Transverse colon (tissue), 4 donors: ENCODE measurements at regions not wholly inside any gene's neighbourhood (a gene's known extent, or its start where the extent isn't known, plus 50 kb on each side); places are given as distances from the start of the nearest gene placed in this dataset.

Source experiments
- DNase-seq: peaks from one replicate; pipeline ENCODE4 v3.0.0-alpha.2; 2019
- H3K27ac ChIP-seq, 4 donors: fragments of 200-600 bp; sonication (generic); 2 replicates each; pipeline ENCODE4 v1.5.1; 2016 to 2018; ENCODE audit warnings: inconsistent platforms in 4 of 4
- H3K27me3 ChIP-seq: fragments of 200-600 bp; sonication (generic); 2 replicates; pipeline ENCODE4 v1.5.1; 2017; ENCODE audit warnings: inconsistent platforms
- H3K36me3 ChIP-seq, 4 donors: fragments of 200-600 bp; sonication (generic); 2 replicates each; pipeline ENCODE4 v1.5.1; 2017 to 2019; ENCODE audit warnings: inconsistent platforms in 4 of 4
- H3K4me1 ChIP-seq, 4 donors: fragments of 200-600 bp; sonication (generic); 2 replicates each; pipeline ENCODE4 v1.5.1; 2017 to 2020; ENCODE audit warnings: inconsistent platforms in 4 of 4
- H3K4me3 ChIP-seq, 4 donors: fragments of 200-600 bp; sonication (generic); 1 replicate in 1 of 4; 2 replicates in 3 of 4; pipeline versions ENCODE4 v1.5.1 to v1.6.1; 2017 to 2019; ENCODE audit warnings: inconsistent platforms in 4 of 4
- H3K9me3 ChIP-seq, 2 donors: fragments of 200-600 bp; sonication (generic); 2 replicates each; pipeline ENCODE4 v1.5.1; 2017 to 2019; ENCODE audit warnings: inconsistent platforms in 2 of 2
- CTCF ChIP-seq, 5 experiments: fragments of 200-600 bp in 3 of 5; fragments of 450-650 bp in 2 of 5; sonication (generic) in 3 of 5; IDR thresholded peaks; 1 replicate in 2 of 5; 2 replicates in 3 of 5; pipeline ENCODE4 v1.5.1; 2016 to 2017; ENCODE audit warnings: antibody characterized with exemption in 5 of 5, inconsistent platforms in 3 of 5, mild to moderate bottlenecking in 2 of 5, moderate library complexity in 1 of 5
- EP300 ChIP-seq: sonication (generic); formaldehyde crosslinking; IDR thresholded peaks from one replicate; pipeline ENCODE4 v1.6.1; 2017; ENCODE audit warnings: antibody characterized with exemption, low read depth
- POLR2A ChIP-seq: fragments of 450-650 bp; IDR thresholded peaks from one replicate; pipeline ENCODE4 v1.6.1; 2016; ENCODE audit warnings: antibody characterized with exemption, mild to moderate bottlenecking, moderate library complexity
- POLR2AphosphoS5 ChIP-seq, 3 donors: sonication (generic); formaldehyde crosslinking; IDR thresholded peaks; one replicate each; pipeline ENCODE4 v1.6.1; 2016; ENCODE audit warnings: antibody characterized with exemption in 3 of 3
- WGBS, 2 donors: methylation state at CpG; one replicate each; pipeline ENCODE4 v1.1.5; 2018; ENCODE audit warnings: low coverage in 1 of 2; 5-methylcytosine and 5-hydroxymethylcytosine counted together
- in situ Hi-C, 4 donors: fragments of 200-750 bp; cut with MboI; loops; one replicate each; pipeline versions ENCODE4 v1.15.0 to v1.15.1; 2017; ENCODE audit warnings: low sequenced_read_pairs in 3 of 4, low pct_ligation_motif_present in 1 of 4, low pct_unique_long_range_greater_than_20kb in 1 of 4
- intact Hi-C: fragments of 100-400 bp; cut with DNase I; formaldehyde crosslinking; loops from one replicate; pipeline ENCODE4 v1.15.1; 2023; ENCODE audit warnings: low total_unique reads

GRCh38 chr7:149564340-149565095 lies 66.9 kb upstream of the ZNF746 start:
- no peak for DNase-seq
- peaks cover 8% of the 10 kb centered on the region in 2 donors for H3K9me3 ChIP-seq
- H3K4me1 ChIP-seq, result peaks cover 0 to 19% (median 7%) of the 10 kb centered on the region in 4 donors
- H3K27me3 ChIP-seq, result no peaks in the 10 kb centered on the region
- peak overlapping the region in 1 of 4 donors; percentile 7 for H3K27ac ChIP-seq
- 72 to 89% methylated on average over 2 to 4 of the region's 4 CpGs for WGBS, 2 donors
- intact Hi-C loops, result no loop called here
- no peak overlapping the region for H3K4me3 ChIP-seq
- no peak for TF ChIP-seq EP300
- TF ChIP-seq POLR2A, result no peak
- no peak for TF ChIP-seq POLR2AphosphoS5 (IDR thresholded peaks at IDR 0.05)
- TF ChIP-seq CTCF (IDR thresholded peaks at IDR 0.05), result no peak
- no peaks in the 10 kb centered on the region for H3K36me3 ChIP-seq
- in situ Hi-C loops, result no loop called here

GRCh38 chr7:149562602-149563001 lies 65.0 kb upstream of the ZNF746 start:
- TF ChIP-seq EP300, result no peak
- in situ Hi-C loops, result no loop called here
- no peaks in the 10 kb centered on the region for H3K27me3 ChIP-seq

GRCh38 chr7:149561072-149561471 lies 63.5 kb upstream of the ZNF746 start:
- Histone ChIP-seq H3K27ac (no peak overlapping the region), H3K27me3 (no peaks in the 10 kb centered on the region), H3K9me3 (no peaks in the 10 kb centered on the region), H3K4me3 (no peak overlapping the region), H3K4me1 (peaks cover 0 to 16% (median 7%) of the 10 kb centered on the region in 4 donors), H3K36me3 (no peaks in the 10 kb centered on the region)
- 94 to 97% methylated on average over 3 of the region's 3 CpGs for whole genome bisulfite sequencing, 2 donors
- intact Hi-C loops, result no loop called here
- in situ Hi-C loops, result no loop called here
- TF ChIP-seq POLR2A (no peak), CTCF (IDR thresholded peaks at IDR 0.05) (no peak), EP300 (no peak), POLR2AphosphoS5 (IDR thresholded peaks at IDR 0.05) (no peak)
- no peak for DNase-seq

More at GRCh38 chr7:149562602-149563001, 65.0 kb upstream of the ZNF746 start:
- H3K4me1 ChIP-seq, result peaks cover 0 to 19% (median 7%) of the 10 kb centered on the region in 4 donors
- intact Hi-C loops, result no loop called here
- no peak overlapping the region for H3K27ac ChIP-seq
- DNase-seq, result no peak
- no peak overlapping the region for H3K4me3 ChIP-seq
- no peaks in the 10 kb centered on the region for H3K9me3 ChIP-seq
- WGBS, 2 donors, result 78 to 80% methylated on average over 4 of the region's 4 CpGs
- no peaks in the 10 kb centered on the region for H3K36me3 ChIP-seq

- intact Hi-C loops, result no loop called here
- 87 to 96% methylated on average over 4 of the region's 4 CpGs for WGBS, 2 donors
These were observed 62.1 kb upstream of the ZNF746 start for GRCh38 chr7:149559711-149560110.

More at GRCh38 chr7:149559711-149560110, 62.1 kb upstream of the ZNF746 start:
- no peak for DNase-seq
- in situ Hi-C loops, result no loop called here
- H3K27me3 ChIP-seq, result no peaks in the 10 kb centered on the region
- no peaks in the 10 kb centered on the region for H3K36me3 ChIP-seq
- H3K4me3 ChIP-seq, result no peak overlapping the region
- H3K27ac ChIP-seq, result no peak overlapping the region
- TF ChIP-seq CTCF (IDR thresholded peaks at IDR 0.05) (no peak), POLR2AphosphoS5 (IDR thresholded peaks at IDR 0.05) (no peak), EP300 (no peak)
- H3K9me3 ChIP-seq, result no peaks in the 10 kb centered on the region
- peaks cover 0 to 9% (median 3%) of the 10 kb centered on the region in 4 donors for H3K4me1 ChIP-seq
